ENCODE measurements at regions not wholly inside any gene's neighbourhood (a gene's known extent, or its start where the extent isn't known, plus 50 kb on each side); places are given as distances from the start of the nearest gene placed in this dataset.

DNA sequence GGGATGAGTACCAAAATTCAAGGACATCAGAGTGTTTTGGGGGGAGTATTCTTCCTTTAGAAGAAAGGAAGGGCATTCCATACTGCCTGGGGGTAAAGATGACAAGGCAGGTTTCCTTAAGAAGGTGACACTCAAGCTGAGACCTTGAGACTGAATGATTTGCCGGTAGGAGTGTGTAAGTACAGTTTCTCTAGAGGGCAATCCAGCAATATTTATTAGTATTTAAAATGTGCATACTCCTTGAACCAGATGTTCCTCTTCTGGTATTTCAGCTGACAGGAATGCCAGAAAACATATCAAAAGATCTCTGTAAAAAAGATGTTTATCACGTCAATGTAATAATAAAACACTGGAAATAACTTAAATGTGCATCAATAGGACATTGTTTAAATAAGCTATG lies 106.4 kb upstream of the TMCC3 start:
- no peaks in the 10 kb centered on the region for H3K36me3 ChIP-seq
- TF ChIP-seq POLR2AphosphoS5 (IDR thresholded peaks at IDR 0.05; ENCODE audit: insufficient read depth in 1 of 2, low read depth in 1 of 2) (no peak), POLR2A (IDR thresholded peaks at IDR 0.05) (no peak)
- TF ChIP-seq, protein P1, sequence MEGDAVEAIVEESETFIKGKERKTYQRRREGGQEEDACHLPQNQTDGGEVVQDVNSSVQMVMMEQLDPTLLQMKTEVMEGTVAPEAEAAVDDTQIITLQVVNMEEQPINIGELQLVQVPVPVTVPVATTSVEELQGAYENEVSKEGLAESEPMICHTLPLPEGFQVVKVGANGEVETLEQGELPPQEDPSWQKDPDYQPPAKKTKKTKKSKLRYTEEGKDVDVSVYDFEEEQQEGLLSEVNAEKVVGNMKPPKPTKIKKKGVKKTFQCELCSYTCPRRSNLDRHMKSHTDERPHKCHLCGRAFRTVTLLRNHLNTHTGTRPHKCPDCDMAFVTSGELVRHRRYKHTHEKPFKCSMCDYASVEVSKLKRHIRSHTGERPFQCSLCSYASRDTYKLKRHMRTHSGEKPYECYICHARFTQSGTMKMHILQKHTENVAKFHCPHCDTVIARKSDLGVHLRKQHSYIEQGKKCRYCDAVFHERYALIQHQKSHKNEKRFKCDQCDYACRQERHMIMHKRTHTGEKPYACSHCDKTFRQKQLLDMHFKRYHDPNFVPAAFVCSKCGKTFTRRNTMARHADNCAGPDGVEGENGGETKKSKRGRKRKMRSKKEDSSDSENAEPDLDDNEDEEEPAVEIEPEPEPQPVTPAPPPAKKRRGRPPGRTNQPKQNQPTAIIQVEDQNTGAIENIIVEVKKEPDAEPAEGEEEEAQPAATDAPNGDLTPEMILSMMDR (IDR thresholded peaks at IDR 0.05): no peak
- no peaks in the 10 kb centered on the region for H3K9me3 ChIP-seq
- H3K4me1 ChIP-seq: no peaks in the 10 kb centered on the region
- DNase-seq (ENCODE audit: extremely low spot score in 2 of 2): no peak
- no peaks in the 10 kb centered on the region for H3K27me3 ChIP-seq
- no peak overlapping the region for H3K4me3 ChIP-seq
- no peak overlapping the region for H3K27ac ChIP-seq
- intact Hi-C loops (cut with DNase I): no loop called here

DNA sequence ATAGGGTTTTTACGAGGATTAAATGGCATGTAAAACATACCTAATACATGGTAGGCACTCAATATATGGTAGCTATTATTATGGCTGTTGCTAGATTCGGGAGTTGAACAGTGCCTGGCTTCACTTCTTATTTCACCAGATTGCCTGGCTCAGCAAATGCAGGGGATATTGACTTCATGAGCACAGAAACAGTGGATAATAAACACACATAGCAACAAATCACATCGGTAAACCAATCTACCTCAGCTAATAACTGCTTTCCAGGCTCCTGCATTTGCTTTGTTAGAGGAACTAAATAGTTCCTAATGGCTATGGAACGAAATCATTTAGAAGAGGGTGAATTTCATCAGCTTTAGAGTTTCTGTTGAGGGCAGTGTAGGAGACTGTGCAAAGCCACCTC lies 105.2 kb upstream of the TMCC3 start:
- no peaks in the 10 kb centered on the region for H3K36me3 ChIP-seq
- no peak for DNase-seq (ENCODE audit: extremely low spot score in 2 of 2)
- H3K27ac ChIP-seq: no peak overlapping the region
- H3K9me3 ChIP-seq: no peaks in the 10 kb centered on the region
- no peaks in the 10 kb centered on the region for H3K27me3 ChIP-seq
- TF ChIP-seq POLR2AphosphoS5 (IDR thresholded peaks at IDR 0.05; ENCODE audit: insufficient read depth in 1 of 2, low read depth in 1 of 2) (no peak), POLR2A (IDR thresholded peaks at IDR 0.05) (no peak)
- TF ChIP-seq, protein P1 (IDR thresholded peaks at IDR 0.05): no peak
- no peaks in the 10 kb centered on the region for H3K4me1 ChIP-seq
- H3K4me3 ChIP-seq: no peak overlapping the region
- intact Hi-C loops (cut with DNase I): no loop called here

GRCh38 chr12:94754653-94755052 lies 104.3 kb upstream of the TMCC3 start:
- Histone ChIP-seq H3K27me3 (no peaks in the 10 kb centered on the region), H3K9me3 (no peaks in the 10 kb centered on the region), H3K36me3 (no peaks in the 10 kb centered on the region), H3K4me3 (no peak overlapping the region), H3K4me1 (no peaks in the 10 kb centered on the region), H3K27ac (no peak overlapping the region)
- TF ChIP-seq, protein P1 (IDR thresholded peaks at IDR 0.05): no peak
- DNase-seq (ENCODE audit: extremely low spot score in 2 of 2): no peak
- intact Hi-C loops (cut with DNase I): no loop called here

DNA sequence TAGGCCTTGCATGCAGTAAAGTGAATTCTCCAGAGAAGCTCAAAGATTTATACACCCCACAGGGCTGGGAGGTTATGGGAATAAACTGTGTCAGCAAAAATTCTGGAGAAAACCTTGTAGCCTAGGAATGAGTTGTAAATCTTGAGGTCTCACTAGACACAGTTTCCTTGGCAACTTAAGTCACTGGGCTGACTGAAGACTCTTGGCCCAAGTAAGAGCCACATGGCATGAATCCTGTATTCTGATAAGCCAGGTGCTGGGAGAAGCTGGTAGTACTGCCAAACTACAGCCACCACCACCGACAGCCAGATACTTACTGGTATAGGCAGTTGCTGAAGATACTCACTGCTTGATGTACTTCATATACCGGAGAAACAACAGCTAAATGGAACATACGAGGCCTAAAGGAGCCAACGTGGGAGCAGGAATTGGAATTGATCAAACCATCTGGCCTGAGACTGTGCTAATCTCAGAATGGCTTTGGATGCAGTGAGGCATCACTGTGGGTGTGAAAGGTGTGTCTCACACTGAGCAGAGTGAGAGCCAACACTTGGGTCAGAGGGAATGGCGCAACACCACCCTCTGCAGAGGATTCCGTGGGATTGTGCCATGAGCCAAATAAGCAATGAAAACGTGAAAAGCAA lies 102.8 kb upstream of the TMCC3 start:
- H3K27me3 ChIP-seq: no peaks in the 10 kb centered on the region
- intact Hi-C loops (cut with DNase I): no loop called here
- no peak for DNase-seq (ENCODE audit: extremely low spot score in 2 of 2)
- H3K4me3 ChIP-seq: no peak overlapping the region
- no peaks in the 10 kb centered on the region for H3K9me3 ChIP-seq
- no peaks in the 10 kb centered on the region for H3K4me1 ChIP-seq
- no peak overlapping the region for H3K27ac ChIP-seq
- no peak for TF ChIP-seq POLR2A (IDR thresholded peaks at IDR 0.05)
- TF ChIP-seq, protein P1 (IDR thresholded peaks at IDR 0.05): no peak
- TF ChIP-seq POLR2AphosphoS5 (IDR thresholded peaks at IDR 0.05; ENCODE audit: insufficient read depth in 1 of 2, low read depth in 1 of 2): no peak
- no peaks in the 10 kb centered on the region for H3K36me3 ChIP-seq

- no peak for TF ChIP-seq POLR2AphosphoS5 (IDR thresholded peaks at IDR 0.05; ENCODE audit: insufficient read depth in 1 of 2, low read depth in 1 of 2)
- TF ChIP-seq, protein P1 (IDR thresholded peaks at IDR 0.05): no peak
- no peak for TF ChIP-seq POLR2A (IDR thresholded peaks at IDR 0.05)
- no peak for DNase-seq (ENCODE audit: extremely low spot score in 2 of 2)
- no peaks in the 10 kb centered on the region for H3K9me3 ChIP-seq
- no peaks in the 10 kb centered on the region for H3K36me3 ChIP-seq
- intact Hi-C loops (cut with DNase I): no loop called here
- H3K27me3 ChIP-seq: no peaks in the 10 kb centered on the region
- no peak overlapping the region for H3K27ac ChIP-seq
- no peaks in the 10 kb centered on the region for H3K4me1 ChIP-seq
- H3K4me3 ChIP-seq: no peak overlapping the region
These were observed 100.5 kb upstream of the TMCC3 start for GRCh38 chr12:94750864-94751263.
